ENCODE measurements at regions not wholly inside any gene's neighbourhood (a gene's known extent, or its start where the extent isn't known, plus 50 kb on each side); places are given as distances from the start of the nearest gene placed in this dataset.

GRCh38 chr18:60639836-60640235 lies 267.3 kb upstream of the MC4R start:
- no peaks in the 10 kb centered on the region for H3K36me3 ChIP-seq (ENCODE audit: insufficient read depth, low read length)
- no peak overlapping the region for H3K4me2 ChIP-seq (ENCODE audit: low read length)
- no peak overlapping the region for H3K4me3 ChIP-seq (ENCODE audit: low read depth, low read length, poor library complexity, severe bottlenecking)
- intact Hi-C loops (cut with micrococcal nuclease; ENCODE audit: unreplicated experiment), result no loop called here
- POLR2A ChIA-PET, result no interaction called here
- no peaks in the 10 kb centered on the region for H3K79me2 ChIP-seq (ENCODE audit: insufficient read depth, low read depth, low read length)
- H3K9me2 ChIP-seq (ENCODE audit: insufficient read depth, low read length), result no peaks in the 10 kb centered on the region
- no peak overlapping the region for H3K27ac ChIP-seq (ENCODE audit: low read depth, low read length, poor library complexity, severe bottlenecking)
- H2AFZ ChIP-seq (ENCODE audit: low read length), result no peak overlapping the region
- H4K20me1 ChIP-seq (ENCODE audit: insufficient read depth, low read length), result no peaks in the 10 kb centered on the region
- TF ChIP-seq, protein P1, sequence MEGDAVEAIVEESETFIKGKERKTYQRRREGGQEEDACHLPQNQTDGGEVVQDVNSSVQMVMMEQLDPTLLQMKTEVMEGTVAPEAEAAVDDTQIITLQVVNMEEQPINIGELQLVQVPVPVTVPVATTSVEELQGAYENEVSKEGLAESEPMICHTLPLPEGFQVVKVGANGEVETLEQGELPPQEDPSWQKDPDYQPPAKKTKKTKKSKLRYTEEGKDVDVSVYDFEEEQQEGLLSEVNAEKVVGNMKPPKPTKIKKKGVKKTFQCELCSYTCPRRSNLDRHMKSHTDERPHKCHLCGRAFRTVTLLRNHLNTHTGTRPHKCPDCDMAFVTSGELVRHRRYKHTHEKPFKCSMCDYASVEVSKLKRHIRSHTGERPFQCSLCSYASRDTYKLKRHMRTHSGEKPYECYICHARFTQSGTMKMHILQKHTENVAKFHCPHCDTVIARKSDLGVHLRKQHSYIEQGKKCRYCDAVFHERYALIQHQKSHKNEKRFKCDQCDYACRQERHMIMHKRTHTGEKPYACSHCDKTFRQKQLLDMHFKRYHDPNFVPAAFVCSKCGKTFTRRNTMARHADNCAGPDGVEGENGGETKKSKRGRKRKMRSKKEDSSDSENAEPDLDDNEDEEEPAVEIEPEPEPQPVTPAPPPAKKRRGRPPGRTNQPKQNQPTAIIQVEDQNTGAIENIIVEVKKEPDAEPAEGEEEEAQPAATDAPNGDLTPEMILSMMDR (conservative IDR thresholded peaks at IDR 0.05; ENCODE audit: low read length), result no peak
- no peak for TF ChIP-seq EZH2phosphoT487 (IDR thresholded peaks at IDR 0.05; ENCODE audit: borderline replicate concordance, low read depth, low read length)
- no peaks in the 10 kb centered on the region for H3K4me1 ChIP-seq (ENCODE audit: insufficient read depth, low read length, poor library complexity, severe bottlenecking)
- CTCF ChIA-PET (ENCODE audit: unreplicated experiment), result no interaction called here
- DNase-seq (ENCODE audit: low spot score), result no peak
- BruUV-seq (replicated peaks), result no TSS peak
- H3K9me3 ChIP-seq (ENCODE audit: low read length), result no peaks in the 10 kb centered on the region

DNA sequence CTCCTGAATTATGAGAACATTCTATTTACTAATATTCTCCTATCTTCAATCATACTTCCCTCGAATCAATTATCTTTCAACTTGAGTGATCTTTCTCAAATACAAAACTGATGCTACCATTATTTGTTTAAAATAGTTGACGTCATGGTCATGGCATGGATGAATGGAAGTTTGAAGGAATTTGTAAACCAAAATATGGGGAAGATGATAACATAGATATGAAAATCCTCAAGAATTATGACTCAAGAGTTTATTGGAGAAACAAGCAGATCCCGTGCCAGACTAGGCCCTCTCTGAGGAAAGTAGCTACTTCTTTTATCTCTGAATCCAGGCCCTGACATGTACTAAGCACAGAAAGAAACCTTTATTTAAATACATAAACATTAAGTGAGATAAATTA lies 270.4 kb upstream of the MC4R start:
- Histone ChIP-seq H3K4me1 (ENCODE audit: insufficient read depth, low read length, poor library complexity, severe bottlenecking) (no peaks in the 10 kb centered on the region), H3K9me3 (ENCODE audit: low read length) (no peaks in the 10 kb centered on the region), H2AFZ (ENCODE audit: low read length) (no peak overlapping the region), H3K4me2 (ENCODE audit: low read length) (no peak overlapping the region), H3K4me3 (ENCODE audit: low read depth, low read length, poor library complexity, severe bottlenecking) (no peak overlapping the region), H3K9me2 (ENCODE audit: insufficient read depth, low read length) (no peaks in the 10 kb centered on the region), H3K79me2 (ENCODE audit: insufficient read depth, low read depth, low read length) (no peaks in the 10 kb centered on the region), H3K36me3 (ENCODE audit: insufficient read depth, low read length) (no peaks in the 10 kb centered on the region), H4K20me1 (ENCODE audit: insufficient read depth, low read length) (no peaks in the 10 kb centered on the region), H3K27ac (ENCODE audit: low read depth, low read length, poor library complexity, severe bottlenecking) (no peak overlapping the region)
- no peak for DNase-seq (ENCODE audit: low spot score)
- ChIA-PET POLR2A (no interaction called here), CTCF (ENCODE audit: unreplicated experiment) (no interaction called here)
- TF ChIP-seq EZH2phosphoT487 (IDR thresholded peaks at IDR 0.05; ENCODE audit: borderline replicate concordance, low read depth, low read length), result no peak
- TF ChIP-seq, protein P1 (conservative IDR thresholded peaks at IDR 0.05; ENCODE audit: low read length), result no peak
- intact Hi-C loops (cut with micrococcal nuclease; ENCODE audit: unreplicated experiment), result no loop called here
- no TSS peak for BruUV-seq (replicated peaks)

DNA sequence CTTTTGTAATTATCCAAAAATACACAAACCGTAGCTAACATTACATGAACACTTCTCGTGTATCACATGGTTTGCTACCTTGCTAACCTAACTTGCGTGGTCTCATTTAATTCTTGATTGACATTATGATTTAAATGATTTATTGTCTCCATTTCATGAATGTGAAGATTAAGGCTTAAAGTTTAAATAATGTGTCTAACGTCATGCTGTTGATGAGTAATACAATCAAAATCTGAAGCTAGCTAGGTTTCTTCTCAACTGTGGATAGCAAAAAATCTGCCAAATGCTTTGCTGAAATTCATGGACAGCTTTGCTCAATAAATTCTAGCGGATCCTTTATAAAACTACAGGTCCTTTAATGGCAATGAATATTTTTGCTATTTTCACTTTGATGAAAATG lies 274.1 kb upstream of the MC4R start:
- BruUV-seq (replicated peaks), result no TSS peak
- H3K4me1 ChIP-seq (ENCODE audit: insufficient read depth, low read length, poor library complexity, severe bottlenecking), result no peaks in the 10 kb centered on the region
- POLR2A ChIA-PET, result no interaction called here

More for the DNA sequence above, 274.1 kb upstream of the MC4R start:
- Histone ChIP-seq H3K4me2 (ENCODE audit: low read length) (no peak overlapping the region), H4K20me1 (ENCODE audit: insufficient read depth, low read length) (no peaks in the 10 kb centered on the region), H3K36me3 (ENCODE audit: insufficient read depth, low read length) (no peaks in the 10 kb centered on the region), H3K79me2 (ENCODE audit: insufficient read depth, low read depth, low read length) (no peaks in the 10 kb centered on the region), H3K9me3 (ENCODE audit: low read length) (no peaks in the 10 kb centered on the region), H3K27ac (ENCODE audit: low read depth, low read length, poor library complexity, severe bottlenecking) (no peak overlapping the region), H2AFZ (ENCODE audit: low read length) (no peak overlapping the region), H3K4me3 (ENCODE audit: low read depth, low read length, poor library complexity, severe bottlenecking) (no peak overlapping the region), H3K9me2 (ENCODE audit: insufficient read depth, low read length) (no peaks in the 10 kb centered on the region)
- CTCF ChIA-PET (ENCODE audit: unreplicated experiment), result no interaction called here
- TF ChIP-seq, protein P1 (conservative IDR thresholded peaks at IDR 0.05; ENCODE audit: low read length), result no peak
- TF ChIP-seq EZH2phosphoT487 (IDR thresholded peaks at IDR 0.05; ENCODE audit: borderline replicate concordance, low read depth, low read length), result no peak
- intact Hi-C loops (cut with micrococcal nuclease; ENCODE audit: unreplicated experiment), result no loop called here
- no peak for DNase-seq (ENCODE audit: low spot score)

All from OCI-LY7 (cell line).